Type B pancreatic cell (in vitro differentiated cells): ENCODE measurements at regions not wholly inside any gene's neighbourhood (a gene's known extent, or its start where the extent isn't known, plus 50 kb on each side); places are given as distances from the start of the nearest gene placed in this dataset.

Experiments used
- DNase-seq: peaks from one replicate; pipeline ENCODE4 v3.0.0; 2021; ENCODE audit warnings: mixed read lengths; ENCODE audit not compliant: unreplicated experiment; ENCODE audit errors: extremely low spot score
- H3K27ac Mint-ChIP-seq: 2 replicates; pipeline ENCODE4 v1.8.0; 2021; ENCODE audit warnings: mild to moderate bottlenecking, mixed read lengths
- H3K27me3 Mint-ChIP-seq: 2 replicates; pipeline ENCODE4 v1.8.0; 2021; ENCODE audit warnings: mixed read lengths
- H3K36me3 Mint-ChIP-seq: 2 replicates; pipeline ENCODE4 v1.8.0; 2021; ENCODE audit warnings: mixed read lengths
- H3K4me1 Mint-ChIP-seq: one replicate; pipeline ENCODE4 v1.8.0; 2021; ENCODE audit warnings: mixed read lengths; ENCODE audit not compliant: unreplicated experiment
- H3K4me3 Mint-ChIP-seq: 2 replicates; pipeline ENCODE4 v1.8.0; 2021; ENCODE audit warnings: mild to moderate bottlenecking, mixed read lengths
- H3K9me3 Mint-ChIP-seq: 2 replicates; pipeline ENCODE4 v1.8.0; 2021; ENCODE audit warnings: mixed read lengths
- TF ChIP-seq, protein P1 (sequence below): fragments of 200-600 bp; sonication (generic); conservative IDR thresholded peaks from 2 replicates; pipeline ENCODE4 v1.5.0; 2021; ENCODE audit warnings: antibody characterized with exemption, mild to moderate bottlenecking

DNA sequence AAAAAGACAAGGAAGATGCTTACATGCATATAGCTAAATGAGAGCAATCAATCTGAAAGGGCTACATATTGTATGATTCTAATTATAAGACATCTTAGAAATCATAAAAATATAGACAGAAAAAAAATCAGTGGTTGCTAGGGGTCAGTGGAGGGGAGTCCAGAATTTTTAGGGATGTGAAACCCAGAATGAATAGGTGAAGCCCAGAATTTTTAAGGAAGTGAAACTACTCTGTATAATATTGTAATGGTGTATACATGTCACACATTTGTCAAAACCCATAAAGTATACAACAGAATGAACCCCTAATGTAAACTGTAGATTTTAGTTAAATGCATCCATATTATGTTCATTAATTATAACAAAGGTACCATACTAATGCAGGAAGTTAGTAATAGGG, 713.2 kb downstream of the FLRT2 start:
- Mint-ChIP-seq H3K9me3 (no peaks in the 10 kb centered on the region), H3K27ac (no peak overlapping the region), H3K27me3 (no peaks in the 10 kb centered on the region), H3K36me3 (no peaks in the 10 kb centered on the region), H3K4me1 (no peaks in the 10 kb centered on the region), H3K4me3 (no peak overlapping the region)
- TF ChIP-seq, protein P1, sequence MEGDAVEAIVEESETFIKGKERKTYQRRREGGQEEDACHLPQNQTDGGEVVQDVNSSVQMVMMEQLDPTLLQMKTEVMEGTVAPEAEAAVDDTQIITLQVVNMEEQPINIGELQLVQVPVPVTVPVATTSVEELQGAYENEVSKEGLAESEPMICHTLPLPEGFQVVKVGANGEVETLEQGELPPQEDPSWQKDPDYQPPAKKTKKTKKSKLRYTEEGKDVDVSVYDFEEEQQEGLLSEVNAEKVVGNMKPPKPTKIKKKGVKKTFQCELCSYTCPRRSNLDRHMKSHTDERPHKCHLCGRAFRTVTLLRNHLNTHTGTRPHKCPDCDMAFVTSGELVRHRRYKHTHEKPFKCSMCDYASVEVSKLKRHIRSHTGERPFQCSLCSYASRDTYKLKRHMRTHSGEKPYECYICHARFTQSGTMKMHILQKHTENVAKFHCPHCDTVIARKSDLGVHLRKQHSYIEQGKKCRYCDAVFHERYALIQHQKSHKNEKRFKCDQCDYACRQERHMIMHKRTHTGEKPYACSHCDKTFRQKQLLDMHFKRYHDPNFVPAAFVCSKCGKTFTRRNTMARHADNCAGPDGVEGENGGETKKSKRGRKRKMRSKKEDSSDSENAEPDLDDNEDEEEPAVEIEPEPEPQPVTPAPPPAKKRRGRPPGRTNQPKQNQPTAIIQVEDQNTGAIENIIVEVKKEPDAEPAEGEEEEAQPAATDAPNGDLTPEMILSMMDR, result no peak
- no peak for DNase-seq

DNA sequence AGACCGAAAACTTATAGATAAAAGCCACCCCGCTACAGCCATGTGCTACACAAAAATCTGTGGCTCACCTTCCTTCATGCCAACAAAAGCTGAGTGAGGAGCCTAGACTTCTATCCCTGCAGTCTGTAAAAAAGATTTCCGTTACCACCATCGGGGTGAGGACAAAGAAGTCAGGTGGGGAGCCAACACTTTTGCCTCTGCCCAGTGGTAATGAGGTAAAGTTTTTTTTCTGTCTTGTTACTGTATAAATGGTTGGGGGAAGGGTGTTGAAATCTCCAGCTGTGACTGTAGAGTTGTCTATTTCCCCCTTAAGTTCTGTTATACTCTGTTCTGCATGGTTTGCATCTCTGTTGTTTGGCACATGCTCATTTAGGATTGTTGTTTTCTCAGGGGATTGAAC, 707.8 kb downstream of the FLRT2 start:
- H3K36me3 Mint-ChIP-seq, result no peaks in the 10 kb centered on the region
- no peaks in the 10 kb centered on the region for H3K27me3 Mint-ChIP-seq
- no peak overlapping the region for H3K4me3 Mint-ChIP-seq
- no peaks in the 10 kb centered on the region for H3K4me1 Mint-ChIP-seq
- peaks cover 6% of the 10 kb centered on the region for H3K9me3 Mint-ChIP-seq
- TF ChIP-seq, protein P1, result no peak
- DNase-seq, result no peak
- no peak overlapping the region for H3K27ac Mint-ChIP-seq

DNA sequence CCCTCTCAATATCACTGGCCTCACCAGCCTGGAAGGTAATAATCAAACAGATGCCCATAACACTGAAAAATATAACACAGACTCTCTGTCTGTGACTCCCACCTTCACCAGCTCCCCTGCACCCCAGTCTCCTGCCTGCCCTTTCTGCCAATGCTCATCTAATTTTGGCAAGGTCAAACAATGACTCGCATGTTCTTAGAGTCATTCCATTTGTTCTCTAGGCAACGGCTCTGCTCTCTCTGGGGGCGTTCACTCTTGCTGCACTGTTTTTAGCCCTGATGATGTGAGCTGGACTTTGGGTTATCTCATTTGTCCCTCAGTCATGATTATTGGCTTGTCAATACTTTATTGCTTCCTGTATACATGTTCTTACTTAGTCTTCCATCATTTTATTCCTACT, 691.8 kb downstream of the FLRT2 start:
- TF ChIP-seq, protein P1, result no peak
- Mint-ChIP-seq H3K27me3 (no peaks in the 10 kb centered on the region), H3K4me3 (no peak overlapping the region), H3K9me3 (peaks cover 4% of the 10 kb centered on the region), H3K4me1 (peaks cover 4% of the 10 kb centered on the region), H3K36me3 (no peaks in the 10 kb centered on the region), H3K27ac (no peak overlapping the region)
- no peak for DNase-seq

DNA sequence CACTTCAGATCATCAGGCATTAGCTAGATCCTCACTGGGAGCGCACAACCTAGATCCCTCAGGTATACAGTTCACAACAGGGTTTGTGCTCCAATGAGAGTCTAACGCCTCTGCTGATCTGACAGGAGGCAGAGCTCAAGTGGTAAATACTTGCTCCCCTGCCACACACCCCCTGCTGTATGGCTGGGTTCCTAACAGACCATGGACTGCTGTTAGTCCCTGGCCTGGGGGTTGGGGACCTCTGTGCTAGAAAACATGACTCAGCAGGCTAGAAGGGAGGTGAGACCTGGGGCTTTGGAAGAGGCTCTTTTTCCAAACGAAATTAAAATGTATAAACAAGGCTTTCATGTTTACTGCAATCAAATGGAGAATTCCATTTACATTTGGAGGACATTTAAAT, 691.1 kb downstream of the FLRT2 start:
- Mint-ChIP-seq H3K27me3 (no peaks in the 10 kb centered on the region), H3K9me3 (peaks cover 4% of the 10 kb centered on the region), H3K27ac (no peak overlapping the region), H3K4me1 (peaks cover 4% of the 10 kb centered on the region), H3K36me3 (no peaks in the 10 kb centered on the region), H3K4me3 (no peak overlapping the region)
- no peak for DNase-seq
- TF ChIP-seq, protein P1, result no peak

DNA sequence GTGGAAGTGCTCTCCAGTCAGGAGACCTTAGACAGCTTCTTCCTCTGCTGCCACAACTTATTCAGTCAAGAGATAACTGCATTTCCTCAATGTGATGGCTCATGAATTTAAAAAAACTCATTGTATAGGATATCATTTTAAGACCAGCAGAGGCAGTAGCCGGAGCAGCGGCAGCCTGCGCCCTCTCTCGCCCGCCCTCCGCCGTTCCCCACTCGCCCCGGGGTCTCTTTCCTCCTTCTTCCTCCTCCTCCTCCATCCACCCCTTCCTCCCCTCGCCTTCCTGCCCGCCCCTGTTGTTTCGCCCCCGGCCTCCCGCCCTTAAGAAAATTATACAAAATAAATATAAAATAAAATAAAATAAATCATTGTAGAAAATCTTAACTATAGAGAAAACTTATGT, 687.6 kb downstream of the FLRT2 start:
- Mint-ChIP-seq H3K27ac (no peak overlapping the region), H3K4me3 (no peak overlapping the region), H3K4me1 (peaks cover 4% of the 10 kb centered on the region), H3K27me3 (no peaks in the 10 kb centered on the region), H3K36me3 (no peaks in the 10 kb centered on the region), H3K9me3 (no peaks in the 10 kb centered on the region)
- no peak for DNase-seq
- TF ChIP-seq, protein P1, result no peak

DNA sequence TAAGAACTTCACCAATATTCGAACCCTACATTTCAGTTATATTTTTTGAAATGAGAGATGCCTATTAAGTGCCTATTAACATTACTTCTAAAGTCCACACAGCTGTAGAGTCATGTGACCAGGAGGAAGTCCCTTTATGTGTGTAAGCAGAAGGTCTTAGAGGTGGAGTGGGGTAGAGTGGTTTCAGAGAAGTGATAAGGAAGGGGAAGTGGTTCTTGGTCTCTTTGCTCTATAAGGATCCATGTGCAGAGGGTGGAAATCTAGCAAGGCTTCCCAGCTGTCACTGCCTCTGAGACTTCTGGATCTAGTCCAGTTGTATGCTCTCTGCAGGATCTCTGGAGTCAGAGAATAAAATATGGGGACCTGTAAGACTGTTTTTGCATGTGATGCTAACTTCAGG, 673.9 kb downstream of the FLRT2 start:
- no peak overlapping the region for H3K4me3 Mint-ChIP-seq
- no peak for DNase-seq
- peaks cover 5% of the 10 kb centered on the region for H3K27me3 Mint-ChIP-seq
- H3K27ac Mint-ChIP-seq, result no peak overlapping the region
- no peaks in the 10 kb centered on the region for H3K36me3 Mint-ChIP-seq
- TF ChIP-seq, protein P1, result no peak
- H3K9me3 Mint-ChIP-seq, result peaks cover 16% of the 10 kb centered on the region
- no peaks in the 10 kb centered on the region for H3K4me1 Mint-ChIP-seq
